Keratinocyte (primary cell): ENCODE measurements at regions not wholly inside any gene's neighbourhood (a gene's known extent, or its start where the extent isn't known, plus 50 kb on each side); places are given as distances from the start of the nearest gene placed in this dataset.
A peak's percentile ranks its signal among the peaks of the same experiment; 100 is the strongest.

Experiments
- DNase-seq: peaks from one replicate; pipeline ENCODE4 v3.0.0-alpha.2; 2011; ENCODE audit warnings: low read depth, missing footprints, low spot score
- FAIRE-seq: peaks from 2 replicates; lab custom pipeline; 2011; peaks lifted over from hg19 to GRCh38; lab: Jason Lieb, UNC
- H2AFZ ChIP-seq: 2 replicates; pipeline ENCODE4 v1.6.0; 2012; ENCODE audit warnings: low read length, control low read depth, inconsistent platforms; ENCODE audit not compliant: control insufficient read depth
- H3K27ac ChIP-seq: 2 replicates; pipeline ENCODE4 v1.5.1; 2011; ENCODE audit warnings: low read length; ENCODE audit not compliant: control insufficient read depth, insufficient read depth
- H3K27me3 ChIP-seq: 3 replicates; pipeline ENCODE4 v1.6.0; 2011; ENCODE audit warnings: low read length; ENCODE audit not compliant: control insufficient read depth, insufficient read depth; ENCODE audit errors: extremely low read depth
- H3K36me3 ChIP-seq, 2 experiments: 2 replicates in 1 of 2; 3 replicates in 1 of 2; pipeline ENCODE4 v1.5.1; 2011; ENCODE audit warnings: low read length in 2 of 2, mild to moderate bottlenecking in 1 of 2; ENCODE audit not compliant: control insufficient read depth in 2 of 2, insufficient read depth in 2 of 2; ENCODE audit errors: extremely low read depth in 1 of 2
- H3K4me1 ChIP-seq: 3 replicates; pipeline ENCODE4 v1.5.1; 2011; ENCODE audit warnings: low read length; ENCODE audit not compliant: control insufficient read depth, insufficient read depth; ENCODE audit errors: extremely low read depth
- H3K4me2 ChIP-seq: 3 replicates; pipeline ENCODE4 v1.6.0; 2011; ENCODE audit warnings: low read depth, low read length; ENCODE audit not compliant: control insufficient read depth, insufficient read depth; ENCODE audit errors: extremely low read depth
- H3K4me3 ChIP-seq, 3 experiments: fragments of 200-600 bp in 1 of 3; sonication (generic) in 1 of 3; 2 replicates in 2 of 3; 3 replicates in 1 of 3; pipeline ENCODE4 v1.5.1; 2011 to 2016; ENCODE audit warnings: low read length in 3 of 3, mild to moderate bottlenecking in 3 of 3, control low read depth in 2 of 3, inconsistent platforms in 1 of 3, low read depth in 1 of 3, mixed read lengths in 1 of 3, mixed run types in 1 of 3, moderate library complexity in 1 of 3; ENCODE audit not compliant: control insufficient read depth in 2 of 3, insufficient read depth in 2 of 3; ENCODE audit errors: extremely low read depth in 1 of 3
- H3K79me2 ChIP-seq: 2 replicates; pipeline ENCODE4 v1.6.0; 2012; ENCODE audit warnings: low read length; ENCODE audit not compliant: control insufficient read depth, insufficient read depth
- H3K9ac ChIP-seq: 3 replicates; pipeline ENCODE4 v1.6.0; 2011; ENCODE audit warnings: low read length; ENCODE audit not compliant: control insufficient read depth, insufficient read depth; ENCODE audit errors: extremely low read depth
- H3K9me1 ChIP-seq: 3 replicates; pipeline ENCODE4 v1.6.0; 2011; ENCODE audit warnings: low read length; ENCODE audit not compliant: control insufficient read depth, insufficient read depth; ENCODE audit errors: extremely low read depth
- H3K9me3 ChIP-seq: 2 replicates; pipeline ENCODE4 v1.5.1; 2012; ENCODE audit warnings: low read depth, low read length; ENCODE audit not compliant: control insufficient read depth
- H4K20me1 ChIP-seq: 3 replicates; pipeline ENCODE4 v1.6.0; 2011; ENCODE audit warnings: low read length; ENCODE audit not compliant: control insufficient read depth, insufficient read depth; ENCODE audit errors: extremely low read depth
- EZH2 ChIP-seq: IDR thresholded peaks from one replicate; pipeline ENCODE4 v1.6.1; 2012; ENCODE audit warnings: inconsistent platforms, mild to moderate bottlenecking, low read length, moderate library complexity
- dilution Hi-C: fragments of 300-500 bp; cut with MboI; formaldehyde crosslinking; loops from one replicate; pipeline ENCODE4 v1.7.0; 2020; ENCODE audit warnings: low sequenced_read_pairs; ENCODE audit not compliant: extremely low pct_ligation_motif_present
- TF ChIP-seq, protein P1 (sequence below), 3 experiments: IDR thresholded peaks in 1 of 3; conservative IDR thresholded peaks in 1 of 3; optimal IDR thresholded peaks in 1 of 3; 2 replicates in 2 of 3; 3 replicates in 1 of 3; pipeline versions ENCODE3 to v1.5.1; 2011; ENCODE audit warnings: low read length in 3 of 3, mild to moderate bottlenecking in 3 of 3, moderate library complexity in 2 of 3, control low read depth in 1 of 3, inconsistent platforms in 1 of 3; ENCODE audit not compliant: insufficient read depth in 2 of 3; ENCODE audit errors: extremely low read depth in 1 of 3

DNA sequence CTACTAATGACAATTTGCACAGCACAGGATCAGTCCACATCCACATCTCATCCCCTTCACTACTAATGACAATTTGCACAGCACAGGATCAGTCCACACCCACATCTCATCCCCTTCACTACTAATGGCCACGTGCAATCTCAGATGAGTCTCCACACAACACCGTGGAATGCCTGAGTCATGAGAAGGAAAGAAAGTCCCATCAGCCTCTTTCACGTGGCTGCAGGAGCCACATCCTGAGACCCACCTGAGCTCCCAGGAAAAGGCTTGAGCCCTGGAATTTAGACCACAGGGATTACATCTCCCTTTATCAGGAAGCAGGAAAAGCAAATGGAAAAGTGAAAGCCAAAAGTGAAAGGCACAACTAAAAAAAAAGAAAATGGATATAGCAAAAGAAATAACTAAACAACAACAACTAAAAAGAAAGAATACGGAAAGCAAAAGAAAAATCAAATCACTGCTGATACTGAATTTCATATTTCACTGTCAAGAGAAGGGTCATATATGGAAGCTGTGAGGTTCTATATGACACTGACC, 1300.5 kb downstream of the TMEM121 start:
- H3K36me3 ChIP-seq: no peaks in the 10 kb centered on the region
- no peaks in the 10 kb centered on the region for H3K79me2 ChIP-seq
- no peaks in the 10 kb centered on the region for H3K9me1 ChIP-seq
- H3K4me3 ChIP-seq: no peak overlapping the region
- H4K20me1 ChIP-seq: no peaks in the 10 kb centered on the region
- no peak for TF ChIP-seq EZH2
- TF ChIP-seq, protein P1, sequence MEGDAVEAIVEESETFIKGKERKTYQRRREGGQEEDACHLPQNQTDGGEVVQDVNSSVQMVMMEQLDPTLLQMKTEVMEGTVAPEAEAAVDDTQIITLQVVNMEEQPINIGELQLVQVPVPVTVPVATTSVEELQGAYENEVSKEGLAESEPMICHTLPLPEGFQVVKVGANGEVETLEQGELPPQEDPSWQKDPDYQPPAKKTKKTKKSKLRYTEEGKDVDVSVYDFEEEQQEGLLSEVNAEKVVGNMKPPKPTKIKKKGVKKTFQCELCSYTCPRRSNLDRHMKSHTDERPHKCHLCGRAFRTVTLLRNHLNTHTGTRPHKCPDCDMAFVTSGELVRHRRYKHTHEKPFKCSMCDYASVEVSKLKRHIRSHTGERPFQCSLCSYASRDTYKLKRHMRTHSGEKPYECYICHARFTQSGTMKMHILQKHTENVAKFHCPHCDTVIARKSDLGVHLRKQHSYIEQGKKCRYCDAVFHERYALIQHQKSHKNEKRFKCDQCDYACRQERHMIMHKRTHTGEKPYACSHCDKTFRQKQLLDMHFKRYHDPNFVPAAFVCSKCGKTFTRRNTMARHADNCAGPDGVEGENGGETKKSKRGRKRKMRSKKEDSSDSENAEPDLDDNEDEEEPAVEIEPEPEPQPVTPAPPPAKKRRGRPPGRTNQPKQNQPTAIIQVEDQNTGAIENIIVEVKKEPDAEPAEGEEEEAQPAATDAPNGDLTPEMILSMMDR (optimal IDR thresholded peaks at IDR 0.05 in 1 of 3, IDR thresholded peaks at IDR 0.05 in 1 of 3, conservative IDR thresholded peaks at IDR 0.05 in 1 of 3; ENCODE audit: extremely low read depth in 1 of 3, insufficient read depth in 2 of 3, low read length in 3 of 3): no peak
- dilution Hi-C loops: no loop called here
- DNase-seq (no peak), FAIRE-seq (no peak)
- H3K27ac ChIP-seq: no peak overlapping the region
- no peak overlapping the region for H3K9ac ChIP-seq
- no peaks in the 10 kb centered on the region for H3K4me1 ChIP-seq
- no peak overlapping the region for H2AFZ ChIP-seq
- H3K4me2 ChIP-seq: no peak overlapping the region
- no peaks in the 10 kb centered on the region for H3K27me3 ChIP-seq
- no peaks in the 10 kb centered on the region for H3K9me3 ChIP-seq

DNA sequence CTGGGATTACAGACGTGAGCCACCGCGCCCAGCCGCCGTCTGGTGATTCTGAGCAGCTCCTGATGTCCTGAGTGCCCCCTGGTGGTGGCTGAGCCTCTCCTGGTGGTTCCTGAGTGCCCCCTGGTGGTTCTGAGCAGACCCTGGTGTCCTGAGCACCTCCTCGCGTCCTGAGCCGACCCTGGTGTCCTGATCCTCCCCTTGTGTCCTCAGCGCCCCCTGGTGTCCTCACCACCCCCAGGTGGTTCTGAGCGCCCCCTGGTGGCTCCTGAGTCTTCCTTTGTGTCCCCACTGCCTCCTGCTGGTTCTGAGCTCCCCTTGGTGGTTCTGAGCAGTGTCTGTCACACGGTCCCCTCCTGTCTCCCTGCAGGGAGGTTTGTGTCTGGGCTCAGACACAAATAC, 1304.9 kb downstream of the TMEM121 start:
- dilution Hi-C loops: no loop called here
- DNase-seq: no peak
- H3K79me2 ChIP-seq: no peaks in the 10 kb centered on the region
- no peak for FAIRE-seq
- no peak overlapping the region for H3K27ac ChIP-seq
- TF ChIP-seq, protein P1 (optimal IDR thresholded peaks at IDR 0.05 in 1 of 3, IDR thresholded peaks at IDR 0.05 in 1 of 3, conservative IDR thresholded peaks at IDR 0.05 in 1 of 3; ENCODE audit: extremely low read depth in 1 of 3, insufficient read depth in 2 of 3, low read length in 3 of 3): peak in 2 of 3 experiments; percentile 13 to 25
- no peak for TF ChIP-seq EZH2
- no peaks in the 10 kb centered on the region for H3K9me3 ChIP-seq
- no peak overlapping the region for H2AFZ ChIP-seq
- H3K36me3 ChIP-seq: no peaks in the 10 kb centered on the region
- no peaks in the 10 kb centered on the region for H4K20me1 ChIP-seq
- H3K27me3 ChIP-seq: no peaks in the 10 kb centered on the region
- H3K4me1 ChIP-seq: no peaks in the 10 kb centered on the region
- no peak overlapping the region for H3K4me3 ChIP-seq
- no peaks in the 10 kb centered on the region for H3K9me1 ChIP-seq
- no peak overlapping the region for H3K4me2 ChIP-seq
- H3K9ac ChIP-seq: no peak overlapping the region
